ENCODE measurements at regions not wholly inside any gene's neighbourhood (a gene's known extent, or its start where the extent isn't known, plus 50 kb on each side); places are given as distances from the start of the nearest gene placed in this dataset.

GRCh38 chr3:104070906-104071305 is 1295.8 kb upstream of the ALCAM start:
- TF ChIP-seq MXI1 (IDR thresholded peaks at IDR 0.05; ENCODE audit: low read depth, low read length) = no peak
- no peak for TF ChIP-seq RFX5 (IDR thresholded peaks at IDR 0.05; ENCODE audit: low read depth, low read length)
- TF ChIP-seq REST (IDR thresholded peaks at IDR 0.05; ENCODE audit: low read depth, low read length) = no peak
- TF ChIP-seq POLR2A (IDR thresholded peaks at IDR 0.05; ENCODE audit: low read depth, low read length) = no peak
- TF ChIP-seq, protein P1, sequence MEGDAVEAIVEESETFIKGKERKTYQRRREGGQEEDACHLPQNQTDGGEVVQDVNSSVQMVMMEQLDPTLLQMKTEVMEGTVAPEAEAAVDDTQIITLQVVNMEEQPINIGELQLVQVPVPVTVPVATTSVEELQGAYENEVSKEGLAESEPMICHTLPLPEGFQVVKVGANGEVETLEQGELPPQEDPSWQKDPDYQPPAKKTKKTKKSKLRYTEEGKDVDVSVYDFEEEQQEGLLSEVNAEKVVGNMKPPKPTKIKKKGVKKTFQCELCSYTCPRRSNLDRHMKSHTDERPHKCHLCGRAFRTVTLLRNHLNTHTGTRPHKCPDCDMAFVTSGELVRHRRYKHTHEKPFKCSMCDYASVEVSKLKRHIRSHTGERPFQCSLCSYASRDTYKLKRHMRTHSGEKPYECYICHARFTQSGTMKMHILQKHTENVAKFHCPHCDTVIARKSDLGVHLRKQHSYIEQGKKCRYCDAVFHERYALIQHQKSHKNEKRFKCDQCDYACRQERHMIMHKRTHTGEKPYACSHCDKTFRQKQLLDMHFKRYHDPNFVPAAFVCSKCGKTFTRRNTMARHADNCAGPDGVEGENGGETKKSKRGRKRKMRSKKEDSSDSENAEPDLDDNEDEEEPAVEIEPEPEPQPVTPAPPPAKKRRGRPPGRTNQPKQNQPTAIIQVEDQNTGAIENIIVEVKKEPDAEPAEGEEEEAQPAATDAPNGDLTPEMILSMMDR (IDR thresholded peaks at IDR 0.05 in 2 of 3, conservative IDR thresholded peaks at IDR 0.05 in 1 of 3; ENCODE audit: control insufficient read depth in 2 of 3, extremely low read depth in 1 of 3, insufficient read depth in 1 of 3, low read depth in 3 of 3, low read length in 3 of 3) = no peak
- TF ChIP-seq SREBF1 (IDR thresholded peaks at IDR 0.05; ENCODE audit: low read length) = no peak
- TF ChIP-seq EZH2 (IDR thresholded peaks at IDR 0.05; ENCODE audit: borderline replicate concordance, control insufficient read depth, low read depth, low read length) = no peak
- TF ChIP-seq, protein P2, sequence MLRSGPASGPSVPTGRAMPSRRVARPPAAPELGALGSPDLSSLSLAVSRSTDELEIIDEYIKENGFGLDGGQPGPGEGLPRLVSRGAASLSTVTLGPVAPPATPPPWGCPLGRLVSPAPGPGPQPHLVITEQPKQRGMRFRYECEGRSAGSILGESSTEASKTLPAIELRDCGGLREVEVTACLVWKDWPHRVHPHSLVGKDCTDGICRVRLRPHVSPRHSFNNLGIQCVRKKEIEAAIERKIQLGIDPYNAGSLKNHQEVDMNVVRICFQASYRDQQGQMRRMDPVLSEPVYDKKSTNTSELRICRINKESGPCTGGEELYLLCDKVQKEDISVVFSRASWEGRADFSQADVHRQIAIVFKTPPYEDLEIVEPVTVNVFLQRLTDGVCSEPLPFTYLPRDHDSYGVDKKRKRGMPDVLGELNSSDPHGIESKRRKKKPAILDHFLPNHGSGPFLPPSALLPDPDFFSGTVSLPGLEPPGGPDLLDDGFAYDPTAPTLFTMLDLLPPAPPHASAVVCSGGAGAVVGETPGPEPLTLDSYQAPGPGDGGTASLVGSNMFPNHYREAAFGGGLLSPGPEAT (IDR thresholded peaks at IDR 0.05; ENCODE audit: low read depth) = no peak
- TF ChIP-seq, protein P3, sequence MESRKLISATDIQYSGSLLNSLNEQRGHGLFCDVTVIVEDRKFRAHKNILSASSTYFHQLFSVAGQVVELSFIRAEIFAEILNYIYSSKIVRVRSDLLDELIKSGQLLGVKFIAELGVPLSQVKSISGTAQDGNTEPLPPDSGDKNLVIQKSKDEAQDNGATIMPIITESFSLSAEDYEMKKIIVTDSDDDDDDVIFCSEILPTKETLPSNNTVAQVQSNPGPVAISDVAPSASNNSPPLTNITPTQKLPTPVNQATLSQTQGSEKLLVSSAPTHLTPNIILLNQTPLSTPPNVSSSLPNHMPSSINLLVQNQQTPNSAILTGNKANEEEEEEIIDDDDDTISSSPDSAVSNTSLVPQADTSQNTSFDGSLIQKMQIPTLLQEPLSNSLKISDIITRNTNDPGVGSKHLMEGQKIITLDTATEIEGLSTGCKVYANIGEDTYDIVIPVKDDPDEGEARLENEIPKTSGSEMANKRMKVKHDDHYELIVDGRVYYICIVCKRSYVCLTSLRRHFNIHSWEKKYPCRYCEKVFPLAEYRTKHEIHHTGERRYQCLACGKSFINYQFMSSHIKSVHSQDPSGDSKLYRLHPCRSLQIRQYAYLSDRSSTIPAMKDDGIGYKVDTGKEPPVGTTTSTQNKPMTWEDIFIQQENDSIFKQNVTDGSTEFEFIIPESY (IDR thresholded peaks at IDR 0.05) = no peak
